ENCODE measurements at regions not wholly inside any gene's neighbourhood (a gene's known extent, or its start where the extent isn't known, plus 50 kb on each side); places are given as distances from the start of the nearest gene placed in this dataset. TPM values are rescaled to one million over a fixed set of nuclear protein-coding genes. Genes with fewer than 3 reads are reported as not detected.

GRCh38 chr3:76961284-76961683 lies 78.6 kb upstream of the ROBO2 start:
- no peak for DNase-seq (ENCODE audit: low spot score)

- no peak for DNase-seq (ENCODE audit: low spot score)
Measured at GRCh38 chr3:76965122-76965725, 74.7 kb upstream of the ROBO2 start.

- no peak for DNase-seq (ENCODE audit: low spot score)
Measured at GRCh38 chr3:76969471-76969870, 70.4 kb upstream of the ROBO2 start.

GRCh38 chr3:76969996-76970615 lies 69.8 kb upstream of the ROBO2 start:
- no peak for DNase-seq (ENCODE audit: low spot score)

- DNase-seq (ENCODE audit: low spot score) = no peak
Measured at GRCh38 chr3:76972624-76973296, 67.1 kb upstream of the ROBO2 start.

GRCh38 chr3:76976996-76977395 lies 62.9 kb upstream of the ROBO2 start:
- DNase-seq (ENCODE audit: low spot score) = no peak

GRCh38 chr3:76985645-76986044 lies 54.3 kb upstream of the ROBO2 start:
- DNase-seq (ENCODE audit: low spot score) = no peak

GRCh38 chr3:76986876-76987474 lies 52.9 kb upstream of the ROBO2 start:
- DNase-seq (ENCODE audit: low spot score) = no peak

Small RNAs in the stretch of these regions (small RNA-seq; reads per million reads assigned to genes)
- not detected for gene RF00019

All from HT-29 (cell line).